Stimulated activated CD8-positive, alpha-beta memory T cell treated with anti-CD3 and anti-CD28 coated beads, Interleukin-4, amount 100 ng/mL, for 48 hours (primary cell): ENCODE measurements at regions not wholly inside any gene's neighbourhood (a gene's known extent, or its start where the extent isn't known, plus 50 kb on each side); places are given as distances from the start of the nearest gene placed in this dataset.

Experiments
- DNase-seq: peaks from one replicate; pipeline ENCODE4 v3.0.0-alpha.2; 2020

DNA sequence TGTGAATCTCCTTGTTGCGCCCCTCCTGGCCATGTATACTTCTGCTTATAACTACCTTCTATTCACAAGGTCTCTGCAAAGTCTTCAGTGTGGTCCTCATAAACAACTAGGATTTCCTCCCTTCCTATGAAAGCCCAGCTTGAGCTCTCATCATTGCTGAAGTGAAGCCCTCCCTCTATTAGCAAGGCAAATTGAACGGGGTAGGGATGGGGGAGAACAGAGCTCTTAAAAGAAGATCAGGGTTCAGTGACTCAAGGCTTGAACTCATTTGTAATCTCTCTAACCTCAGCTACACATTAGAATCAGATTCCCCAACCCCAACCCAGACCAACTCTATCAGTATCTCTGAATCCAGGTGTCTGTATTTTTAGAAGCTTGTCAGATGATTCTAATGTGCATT lies 88.3 kb upstream of the ST8SIA2 start:
- DNase-seq, result no peak

DNA sequence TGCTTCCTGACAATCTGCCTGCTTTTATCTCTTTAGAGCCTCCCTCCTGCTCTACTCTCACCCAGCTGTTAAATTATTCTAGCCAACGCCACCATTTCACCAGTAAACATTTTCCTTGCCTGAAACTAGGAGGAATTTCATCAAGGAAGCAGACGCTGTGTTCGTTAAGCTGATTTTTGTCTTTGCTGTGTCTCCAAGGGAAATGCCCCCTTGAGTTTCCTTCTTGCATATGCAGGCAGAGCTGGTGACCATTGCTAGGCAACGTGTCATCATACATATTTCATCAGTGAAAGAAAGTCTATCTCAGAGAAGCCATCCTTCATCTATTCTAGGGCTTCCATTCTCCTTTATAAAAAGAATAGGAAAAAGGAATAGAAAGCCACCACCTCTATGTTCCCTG lies 87.0 kb upstream of the ST8SIA2 start:
- no peak for DNase-seq

DNA sequence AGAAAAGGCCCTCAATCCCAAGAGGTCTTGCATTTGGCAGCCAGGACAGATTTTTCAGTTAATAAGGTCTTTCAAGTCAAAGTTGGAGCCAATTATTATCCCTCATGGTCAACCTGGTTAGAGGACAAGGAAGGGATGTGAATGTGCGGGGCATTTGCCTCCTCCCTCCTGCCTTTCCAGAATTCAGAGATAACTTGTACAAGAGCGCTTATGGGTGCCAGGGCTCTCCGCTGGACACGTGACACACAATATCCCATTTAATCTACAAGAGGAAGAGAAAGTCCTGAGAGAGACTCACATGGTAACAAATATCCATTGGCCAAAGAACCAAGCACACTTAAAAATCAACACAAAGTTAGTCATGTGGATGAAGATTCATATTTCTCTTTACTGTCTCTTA lies 78.5 kb upstream of the ST8SIA2 start:
- no peak for DNase-seq

DNA sequence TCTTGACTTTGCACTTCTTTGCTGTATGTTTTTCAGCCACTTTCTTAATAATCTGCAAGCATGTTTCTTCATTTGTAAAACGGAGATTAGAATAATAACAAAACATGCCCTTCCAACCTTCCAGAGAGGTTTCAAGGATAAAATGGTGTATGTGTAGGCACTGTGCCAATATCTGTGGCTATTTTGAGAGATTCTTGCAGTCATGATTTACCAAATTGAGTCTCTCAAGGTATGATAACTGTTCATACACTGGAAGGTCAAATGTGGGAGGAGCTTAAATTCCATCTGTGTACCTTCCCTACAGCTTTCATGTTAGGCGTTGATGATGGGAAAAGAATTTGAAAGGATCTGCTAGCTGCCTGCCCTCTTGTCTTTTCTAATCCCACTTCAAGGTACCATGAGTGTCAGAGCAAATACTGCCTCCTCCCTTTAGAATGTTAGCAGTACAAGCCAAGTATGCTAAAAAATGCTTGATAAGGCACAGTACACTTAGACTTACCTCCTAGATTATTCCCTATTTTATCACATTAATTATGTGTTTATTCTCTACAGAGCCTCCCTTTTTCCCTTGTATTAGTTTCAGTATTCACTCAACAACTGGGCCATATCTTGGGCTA lies 78.0 kb upstream of the ST8SIA2 start:
- DNase-seq, result no peak

DNA sequence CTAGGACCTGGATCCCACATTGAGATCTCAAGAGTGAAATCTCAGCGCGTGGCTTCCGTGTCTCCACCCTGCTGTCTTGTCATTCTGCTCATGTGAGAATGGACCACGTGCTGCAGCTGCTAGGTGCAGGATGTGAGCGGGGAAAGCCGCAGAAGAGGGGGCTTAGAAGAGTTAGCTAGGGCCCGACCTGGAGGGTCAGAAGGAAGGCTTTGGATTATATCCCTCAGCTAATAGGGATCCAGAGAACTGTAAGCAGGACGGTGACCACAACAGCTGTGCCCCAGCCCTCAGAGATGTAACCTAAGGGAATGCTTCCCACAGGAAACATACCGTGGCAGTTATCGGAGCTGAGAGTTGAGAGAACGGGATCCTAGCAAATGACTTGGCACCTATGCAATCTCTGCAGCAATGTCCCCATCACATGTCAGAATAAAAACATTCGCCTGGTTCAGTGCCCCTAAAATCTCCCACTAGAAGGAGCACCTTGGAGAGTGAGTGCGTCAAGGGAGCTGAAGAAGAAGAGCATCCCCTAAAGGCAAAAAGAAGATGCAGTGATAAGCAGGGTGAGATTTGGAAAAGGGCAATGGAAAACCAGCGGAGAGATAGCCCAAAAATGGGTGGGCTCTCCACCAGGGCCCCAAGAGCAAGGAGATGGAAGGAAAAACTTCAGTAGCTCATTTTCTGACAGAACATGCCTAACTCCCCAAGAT lies 76.9 kb upstream of the ST8SIA2 start:
- no peak for DNase-seq

DNA sequence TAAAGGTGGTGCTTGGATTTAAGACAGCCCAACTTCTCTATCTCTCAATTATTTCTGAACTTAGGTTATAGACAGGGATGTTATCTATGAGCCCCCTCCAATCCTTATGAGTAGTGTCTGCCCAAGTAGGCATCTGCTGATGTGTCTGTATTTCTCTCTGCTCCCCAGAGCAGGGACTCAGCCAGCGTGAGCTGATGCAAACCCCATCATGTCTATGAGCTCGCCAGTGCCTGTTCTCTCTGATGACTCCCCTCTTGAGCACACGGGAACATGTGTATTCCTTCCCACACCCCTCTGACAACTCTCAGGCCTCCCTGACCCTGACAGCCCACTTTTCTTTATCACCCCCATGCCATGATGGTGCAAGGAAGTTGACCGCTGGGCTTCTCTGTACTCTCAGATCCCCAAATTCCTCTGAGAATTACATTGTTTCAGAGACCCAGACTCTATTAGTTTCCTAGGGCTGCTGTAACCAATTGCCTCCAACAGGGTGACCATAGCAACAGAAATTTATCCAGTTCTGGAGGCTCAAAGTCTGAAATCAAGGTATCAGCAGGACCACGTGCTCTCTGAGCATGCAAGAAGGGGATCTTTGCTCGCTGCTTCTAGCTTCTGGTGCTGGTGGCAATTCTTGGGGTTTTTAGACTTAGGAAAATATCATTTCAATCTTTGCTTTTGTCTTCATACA lies 73.5 kb upstream of the ST8SIA2 start:
- no peak for DNase-seq

DNA sequence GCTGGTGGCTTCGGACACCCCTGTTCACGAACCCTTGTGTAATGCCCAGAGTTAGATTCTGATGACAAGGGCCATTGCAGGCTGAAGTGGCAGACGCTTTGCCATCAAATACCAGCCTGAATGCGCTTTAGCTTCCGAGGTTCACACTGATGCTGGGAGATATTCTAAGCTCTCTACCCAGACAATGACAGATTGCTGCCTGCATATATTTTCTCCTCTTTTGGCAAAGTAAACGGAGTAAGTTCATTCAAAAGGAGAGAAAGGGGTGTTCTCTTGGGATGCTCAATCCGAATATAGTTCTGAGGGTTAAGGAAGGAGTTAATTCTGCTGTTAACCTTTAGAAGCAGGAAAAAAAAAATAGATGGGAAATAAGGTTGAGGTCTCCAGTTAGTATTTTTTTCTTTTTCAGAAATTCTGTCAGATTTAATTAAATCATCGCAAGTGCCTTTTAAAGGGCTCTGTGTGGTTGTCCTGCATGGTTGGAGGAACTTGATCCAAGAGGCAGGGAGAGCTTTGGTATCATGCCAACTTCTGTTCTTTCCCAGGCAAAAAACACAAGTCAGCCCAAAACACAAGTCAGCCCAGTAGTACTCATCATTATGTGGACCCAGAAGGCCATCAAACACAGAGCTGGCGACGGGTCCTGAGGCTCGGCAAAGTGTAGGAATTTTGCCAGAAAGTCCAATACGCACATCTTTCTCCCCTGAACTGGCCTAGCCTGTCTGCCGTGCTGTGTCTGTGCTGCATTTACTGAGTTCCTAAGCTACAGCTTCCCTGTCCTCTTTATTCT lies 70.9 kb upstream of the ST8SIA2 start:
- DNase-seq, result no peak

DNA sequence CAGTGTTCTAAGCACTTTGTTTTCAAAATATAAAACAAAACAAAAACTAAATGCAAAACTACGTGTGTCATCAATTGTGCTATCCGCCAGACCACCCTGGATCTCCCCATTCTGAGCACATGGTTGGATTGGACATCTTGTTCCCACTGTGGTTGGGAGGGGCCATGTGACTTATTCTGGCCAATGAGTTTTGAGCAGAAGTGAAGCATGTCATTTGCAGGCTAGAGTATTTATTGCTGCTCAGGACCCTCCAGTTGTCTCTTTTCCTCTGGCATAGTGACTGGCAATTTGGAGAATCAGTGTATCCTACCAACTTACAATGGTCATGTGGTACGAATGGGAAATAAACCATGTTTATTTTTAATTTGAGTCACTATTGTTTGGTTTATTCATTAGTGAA lies 70.2 kb upstream of the ST8SIA2 start:
- no peak for DNase-seq

DNA sequence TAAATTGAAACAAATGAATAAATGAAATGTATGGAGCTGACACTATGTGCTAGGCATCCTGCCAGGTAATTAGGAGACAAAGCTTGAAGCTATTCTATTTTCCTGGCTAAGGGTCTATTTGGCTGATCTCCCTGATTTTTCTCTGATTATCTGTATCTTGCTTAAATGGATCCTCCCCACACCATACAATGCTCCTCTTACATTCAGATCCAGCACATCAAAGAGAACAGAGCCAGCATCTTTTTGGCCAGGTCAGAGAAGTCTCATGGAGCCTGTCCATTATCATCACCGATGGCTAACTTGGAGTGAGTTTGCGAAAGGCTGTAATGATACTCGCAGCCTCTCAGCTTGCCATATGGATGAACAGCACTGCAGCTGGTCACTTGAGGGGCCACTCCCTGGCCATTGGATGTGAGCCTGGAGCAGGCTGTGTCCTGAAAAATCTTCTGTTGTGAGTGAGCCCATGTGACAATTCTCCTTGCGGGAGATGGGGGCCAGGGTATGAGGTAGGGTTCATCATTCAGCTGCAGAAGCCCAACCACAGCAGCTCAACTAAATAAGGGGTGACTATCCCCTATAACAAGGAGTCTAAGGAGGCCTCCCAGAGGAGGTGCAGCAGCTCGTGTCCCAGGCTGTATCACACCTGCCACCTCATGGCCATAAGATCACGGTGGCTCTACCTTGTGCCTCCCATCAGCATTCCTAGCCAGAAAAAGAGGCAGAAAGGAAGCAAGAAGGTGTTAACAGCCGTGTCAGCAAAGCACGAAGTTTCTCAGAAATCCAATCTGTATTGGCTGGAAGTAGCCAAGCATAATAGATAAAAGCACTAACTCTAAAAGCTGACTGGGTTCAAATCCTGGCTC lies 69.3 kb upstream of the ST8SIA2 start:
- DNase-seq, result no peak

DNA sequence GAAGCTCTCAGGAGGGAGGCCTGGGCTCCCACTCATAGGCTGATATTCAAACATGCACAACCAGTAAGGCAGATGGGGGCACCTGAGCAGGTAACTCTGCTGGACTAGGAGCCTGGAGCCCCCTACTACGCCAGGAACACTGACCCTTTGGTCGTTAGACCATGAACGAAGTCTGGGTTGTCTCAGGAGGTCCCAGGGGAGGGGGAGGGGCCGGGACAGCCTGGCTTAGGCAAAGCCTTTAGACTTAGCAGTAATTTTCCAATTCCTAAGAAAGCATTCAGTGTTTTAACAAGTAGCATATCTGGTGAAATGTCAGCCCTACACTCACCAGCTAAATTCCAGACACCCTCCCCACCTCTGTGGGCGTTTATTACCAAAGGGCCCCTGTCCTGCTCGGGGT lies 67.4 kb upstream of the ST8SIA2 start:
- DNase-seq, result no peak

DNA sequence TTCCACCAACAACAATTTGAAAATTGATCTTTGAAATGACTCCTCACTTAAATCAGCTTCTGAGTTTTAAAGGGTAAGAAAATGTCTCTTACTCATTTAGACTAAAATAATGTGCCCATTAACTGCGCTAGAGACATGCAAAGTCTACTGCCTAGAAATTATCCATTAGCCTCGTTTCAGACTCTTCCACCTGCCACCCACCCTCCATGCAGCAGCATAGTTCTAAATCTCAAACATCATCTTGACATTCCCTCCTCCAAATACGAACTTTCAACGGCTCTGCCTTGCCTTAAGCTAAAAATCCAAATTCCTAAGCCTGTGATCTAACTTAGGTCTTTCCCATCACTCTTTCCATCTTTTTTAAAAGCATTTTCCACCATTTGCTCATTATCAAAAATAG lies 66.6 kb upstream of the ST8SIA2 start:
- DNase-seq, result no peak

DNA sequence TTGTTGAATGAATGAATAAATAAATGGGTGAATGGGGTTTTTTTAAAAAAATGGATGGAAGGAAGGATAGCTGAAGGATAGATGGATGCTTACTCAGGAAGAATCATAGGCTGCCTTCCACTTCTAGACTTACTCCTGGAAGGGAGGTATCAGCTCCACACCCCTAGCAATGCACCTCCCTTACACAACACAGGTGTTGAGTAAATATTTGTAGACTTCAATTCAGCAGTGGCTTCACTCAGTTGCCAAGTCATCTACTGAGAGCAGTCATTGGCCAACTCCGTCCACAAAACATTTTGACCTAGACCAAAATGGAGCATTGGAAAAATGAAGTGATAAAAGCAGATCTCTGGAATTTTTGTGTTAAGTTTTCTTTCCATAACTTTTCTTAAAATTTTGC lies 65.5 kb upstream of the ST8SIA2 start:
- no peak for DNase-seq

DNA sequence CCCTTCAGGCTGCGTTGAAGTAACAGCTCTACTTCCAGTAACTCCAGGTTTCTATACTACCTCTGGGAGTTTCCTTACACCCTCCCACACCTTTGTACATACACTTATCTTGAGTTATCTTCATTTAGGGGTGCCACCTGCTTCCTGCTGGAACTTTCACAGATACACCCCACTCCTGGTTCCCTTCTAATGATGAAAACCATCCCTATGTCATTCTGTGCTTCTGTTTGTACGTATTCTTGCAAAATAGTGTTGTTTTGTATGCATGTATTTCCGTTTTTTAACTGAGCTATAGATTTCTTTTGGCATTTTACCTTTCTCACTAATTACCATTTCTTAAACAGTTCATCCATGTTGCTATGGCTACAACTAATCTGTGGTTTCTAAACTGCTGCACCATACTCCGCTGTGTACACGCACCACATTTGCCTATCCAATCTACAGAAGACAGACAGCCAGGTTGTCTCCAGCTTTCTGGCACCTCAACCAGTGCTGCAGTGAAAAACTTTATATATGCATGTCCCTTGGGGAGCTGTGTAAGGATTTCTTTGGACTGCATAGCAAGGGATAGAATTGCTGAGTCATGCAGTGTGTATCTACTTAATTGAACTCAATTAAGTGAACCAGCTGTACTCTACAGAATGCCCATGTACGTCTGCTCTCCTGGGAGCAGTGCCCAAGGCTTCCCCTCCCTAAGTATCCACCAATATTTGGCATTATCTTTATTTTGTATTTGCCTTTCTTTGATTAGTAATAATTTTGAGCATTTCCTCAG lies 61.4 kb upstream of the ST8SIA2 start:
- DNase-seq, result no peak

DNA sequence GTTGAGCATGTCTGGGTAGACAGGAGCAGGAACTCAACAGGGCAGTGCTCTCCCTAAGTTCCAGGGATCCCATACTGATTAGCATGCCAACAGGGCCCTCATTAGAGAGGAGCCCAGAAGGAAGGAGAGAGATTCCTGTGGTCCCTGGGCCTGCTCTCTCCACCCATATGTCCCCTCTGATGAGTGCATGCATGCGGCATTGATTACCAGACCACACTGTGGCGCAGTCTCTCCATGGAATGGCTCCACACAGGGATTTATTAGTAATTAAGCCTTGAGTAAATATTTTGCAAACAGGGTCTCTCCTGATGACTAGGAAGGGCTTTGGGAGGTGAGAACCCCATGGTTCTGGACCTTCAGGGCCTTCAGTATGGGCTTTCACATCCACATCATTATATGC lies 60.0 kb upstream of the ST8SIA2 start:
- no peak for DNase-seq

DNA sequence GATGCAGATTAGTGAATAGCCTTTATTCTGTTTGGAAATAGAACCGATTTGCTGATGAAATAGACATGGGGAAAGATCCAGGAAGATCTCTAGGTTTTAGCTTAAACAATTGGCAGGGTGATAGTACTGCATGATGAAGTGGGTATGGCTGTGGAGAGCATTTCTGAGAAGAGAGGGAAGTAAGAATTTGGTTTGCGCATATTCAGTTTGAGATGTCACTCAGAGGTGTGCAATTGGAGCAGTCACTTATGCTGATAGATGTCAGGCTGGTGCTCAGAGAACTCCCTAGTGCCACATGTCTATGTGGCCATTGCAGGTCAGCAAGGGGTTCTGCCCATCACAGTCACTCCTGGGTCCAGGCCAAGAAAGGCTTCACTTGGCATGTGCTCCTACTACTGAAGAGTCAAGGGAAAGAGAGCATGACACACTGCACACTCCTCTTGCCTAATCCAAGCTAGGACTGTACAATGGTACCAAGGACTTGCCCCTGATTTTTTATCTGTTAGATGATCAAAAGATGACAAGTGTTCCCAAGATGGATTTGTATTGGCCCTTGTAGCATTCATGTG lies 57.2 kb upstream of the ST8SIA2 start:
- no peak for DNase-seq

DNA sequence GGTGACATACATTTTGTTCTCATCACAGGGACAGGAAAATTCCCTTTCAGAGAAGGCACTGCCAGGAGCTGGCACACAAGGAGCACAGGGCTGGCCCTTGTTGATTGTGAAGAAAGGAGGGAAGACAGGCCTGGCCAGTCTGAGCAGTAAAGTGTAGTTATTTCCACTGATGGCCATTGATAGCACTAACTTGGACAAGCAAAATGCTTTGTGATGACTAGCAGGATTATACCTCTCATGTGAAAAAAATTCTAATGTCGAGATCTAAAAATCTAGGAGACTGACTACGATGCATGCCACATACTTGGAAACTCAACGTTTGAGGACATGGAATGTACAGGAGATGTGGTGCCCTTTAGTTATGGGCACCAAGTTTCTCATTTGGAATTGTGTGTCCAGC lies 54.3 kb upstream of the ST8SIA2 start:
- no peak for DNase-seq
